ENCODE measurements at regions not wholly inside any gene's neighbourhood (a gene's known extent, or its start where the extent isn't known, plus 50 kb on each side); places are given as distances from the start of the nearest gene placed in this dataset.

DNA sequence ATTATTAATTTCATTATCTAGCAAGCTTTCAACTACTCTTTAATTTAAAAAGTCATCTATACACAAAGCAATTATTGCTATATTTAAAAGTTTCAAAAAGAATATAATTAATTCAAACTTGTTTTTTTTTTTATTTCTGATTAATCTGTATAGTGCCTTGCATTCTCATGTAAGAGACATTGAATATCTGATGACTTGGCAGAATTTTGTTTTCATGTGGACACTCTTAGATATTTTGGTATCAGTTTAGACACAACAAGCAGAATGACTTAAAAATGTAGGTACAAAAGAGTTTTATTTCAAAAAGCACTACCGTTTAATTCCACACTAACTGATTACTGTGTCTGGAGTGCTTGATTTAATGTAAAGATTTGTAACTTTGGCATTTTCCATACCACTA, 1129.6 kb downstream of the PDHA2 start:
- Mint-ChIP-seq H3K27ac (ENCODE audit: unreplicated experiment) (no peak overlapping the region), H3K36me3 (ENCODE audit: unreplicated experiment) (no peaks in the 10 kb centered on the region), H3K4me3 (ENCODE audit: unreplicated experiment) (no peak overlapping the region), H3K9me3 (ENCODE audit: unreplicated experiment) (no peaks in the 10 kb centered on the region), H3K4me1 (ENCODE audit: low read depth, unreplicated experiment) (no peaks in the 10 kb centered on the region), H3K27me3 (ENCODE audit: unreplicated experiment) (peaks cover 1% of the 10 kb centered on the region)
- TF ChIP-seq CTCF (IDR thresholded peaks at IDR 0.05; ENCODE audit: partially characterized antibody, unreplicated experiment): no peak
- DNase-seq: no peak

GRCh38 chr4:96972920-96973319, 1133.0 kb downstream of the PDHA2 start:
- TF ChIP-seq CTCF (IDR thresholded peaks at IDR 0.05; ENCODE audit: partially characterized antibody, unreplicated experiment): no peak
- no peaks in the 10 kb centered on the region for H3K4me1 Mint-ChIP-seq (ENCODE audit: low read depth, unreplicated experiment)
- H3K4me3 Mint-ChIP-seq (ENCODE audit: unreplicated experiment): no peak overlapping the region
- no peaks in the 10 kb centered on the region for H3K36me3 Mint-ChIP-seq (ENCODE audit: unreplicated experiment)
- no peak overlapping the region for H3K27ac Mint-ChIP-seq (ENCODE audit: unreplicated experiment)
- H3K9me3 Mint-ChIP-seq (ENCODE audit: unreplicated experiment): no peaks in the 10 kb centered on the region
- H3K27me3 Mint-ChIP-seq (ENCODE audit: unreplicated experiment): no peaks in the 10 kb centered on the region
- no peak for DNase-seq

GRCh38 chr4:96974295-96974694, 1134.4 kb downstream of the PDHA2 start:
- Mint-ChIP-seq H3K27ac (ENCODE audit: unreplicated experiment) (no peak overlapping the region), H3K36me3 (ENCODE audit: unreplicated experiment) (no peaks in the 10 kb centered on the region), H3K9me3 (ENCODE audit: unreplicated experiment) (no peaks in the 10 kb centered on the region), H3K4me1 (ENCODE audit: low read depth, unreplicated experiment) (no peaks in the 10 kb centered on the region), H3K4me3 (ENCODE audit: unreplicated experiment) (no peak overlapping the region), H3K27me3 (ENCODE audit: unreplicated experiment) (no peaks in the 10 kb centered on the region)
- no peak for DNase-seq
- no peak for TF ChIP-seq CTCF (IDR thresholded peaks at IDR 0.05; ENCODE audit: partially characterized antibody, unreplicated experiment)

- no peak overlapping the region for H3K4me3 Mint-ChIP-seq (ENCODE audit: unreplicated experiment)
- no peaks in the 10 kb centered on the region for H3K9me3 Mint-ChIP-seq (ENCODE audit: unreplicated experiment)
- H3K27ac Mint-ChIP-seq (ENCODE audit: unreplicated experiment): no peak overlapping the region
- H3K36me3 Mint-ChIP-seq (ENCODE audit: unreplicated experiment): no peaks in the 10 kb centered on the region
- DNase-seq: no peak
- H3K4me1 Mint-ChIP-seq (ENCODE audit: low read depth, unreplicated experiment): no peaks in the 10 kb centered on the region
- no peak for TF ChIP-seq CTCF (IDR thresholded peaks at IDR 0.05; ENCODE audit: partially characterized antibody, unreplicated experiment)
- H3K27me3 Mint-ChIP-seq (ENCODE audit: unreplicated experiment): peaks cover 2% of the 10 kb centered on the region
These were observed 1143.9 kb downstream of the PDHA2 start for GRCh38 chr4:96983830-96984229.

- Mint-ChIP-seq H3K36me3 (ENCODE audit: unreplicated experiment) (no peaks in the 10 kb centered on the region), H3K4me1 (ENCODE audit: low read depth, unreplicated experiment) (no peaks in the 10 kb centered on the region), H3K27ac (ENCODE audit: unreplicated experiment) (no peak overlapping the region), H3K27me3 (ENCODE audit: unreplicated experiment) (no peaks in the 10 kb centered on the region), H3K9me3 (ENCODE audit: unreplicated experiment) (no peaks in the 10 kb centered on the region), H3K4me3 (ENCODE audit: unreplicated experiment) (no peak overlapping the region)
- no peak for TF ChIP-seq CTCF (IDR thresholded peaks at IDR 0.05; ENCODE audit: partially characterized antibody, unreplicated experiment)
- DNase-seq: no peak
These were observed 1146.9 kb downstream of the PDHA2 start for GRCh38 chr4:96986816-96987215.

All from glutamatergic neuron (in vitro differentiated cells).